Caco-2 (cell line): ENCODE measurements at regions not wholly inside any gene's neighbourhood (a gene's known extent, or its start where the extent isn't known, plus 50 kb on each side); places are given as distances from the start of the nearest gene placed in this dataset.
A peak's percentile ranks its signal among the peaks of the same experiment; 100 is the strongest.

Experiments
- BruUV-seq: library from RNA; stranded (reverse); fragments of 400-500 nt; replicated peaks from 2 replicates; lab custom pipeline; 2021; lab: Mats Ljungman, UMichigan
- CTCF ChIA-PET: fragments of 300-600 bp; sonication (Branson Sonifier 250); formaldehyde crosslinking; loops from one replicate; lab custom pipeline; 2022; ENCODE audit warnings: antibody characterized with exemption; lab: Charles Lee
- POLR2A ChIA-PET: fragments of 300-600 bp; sonication (Branson Sonifier 250); formaldehyde crosslinking; loops from one replicate; lab custom pipeline; 2022; ENCODE audit warnings: antibody characterized with exemption; lab: Charles Lee
- DNase-seq, 2 experiments: peaks; one replicate each; pipeline versions ENCODE4 v3.0.0 to v3.0.0-alpha.2; 2020 to 2022
- H3K27me3 ChIP-seq: replicated peaks from 2 replicates; pipeline ENCODE4 v1.6.0; 2011; ENCODE audit warnings: low read length; ENCODE audit not compliant: control insufficient read depth, insufficient read depth
- H3K36me3 ChIP-seq: 2 replicates; pipeline ENCODE4 v1.5.1; 2011; ENCODE audit warnings: low read length; ENCODE audit not compliant: control insufficient read depth, insufficient read depth
- H3K4me1 ChIP-seq: fragments of 250-450 bp; sonication (Bioruptor Pico); 2 replicates; pipeline ENCODE4 v1.5.1; 2020; ENCODE audit warnings: mild to moderate bottlenecking
- H3K4me3 ChIP-seq: 2 replicates; pipeline ENCODE4 v1.5.1; 2011; ENCODE audit warnings: low read depth, mild to moderate bottlenecking, control low read depth, low read length
- H3K9me3 ChIP-seq: fragments of 250-450 bp; sonication (Bioruptor Pico); 2 replicates; pipeline ENCODE4 v1.5.1; 2020; ENCODE audit warnings: mild to moderate bottlenecking, moderate library complexity
- H3K27ac Mint-ChIP-seq: one replicate; pipeline ENCODE4 v1.8.0; 2022; ENCODE audit warnings: mixed read lengths; ENCODE audit not compliant: unreplicated experiment
- H3K27me3 Mint-ChIP-seq: one replicate; pipeline ENCODE4 v1.8.0; 2022; ENCODE audit warnings: mixed read lengths; ENCODE audit not compliant: insufficient read depth, unreplicated experiment
- H3K36me3 Mint-ChIP-seq: one replicate; pipeline ENCODE4 v1.8.0; 2022; ENCODE audit warnings: mild to moderate bottlenecking, mixed read lengths; ENCODE audit not compliant: insufficient read depth, unreplicated experiment
- H3K4me1 Mint-ChIP-seq: one replicate; pipeline ENCODE4 v1.8.0; 2022; ENCODE audit warnings: low read depth, mixed read lengths; ENCODE audit not compliant: unreplicated experiment
- H3K4me3 Mint-ChIP-seq: one replicate; pipeline ENCODE4 v1.8.0; 2022; ENCODE audit warnings: mild to moderate bottlenecking, moderate library complexity, mixed read lengths; ENCODE audit not compliant: unreplicated experiment
- H3K9me3 Mint-ChIP-seq: one replicate; pipeline ENCODE4 v1.8.0; 2022; ENCODE audit warnings: mixed read lengths; ENCODE audit not compliant: unreplicated experiment
- CTCF ChIP-seq, 2 experiments: fragments of 200-600 bp in 1 of 2; IDR thresholded peaks; 1 replicate in 1 of 2; 2 replicates in 1 of 2; pipeline versions ENCODE4 v1.5.1 to v1.8.0; 2011 to 2022; ENCODE audit warnings: antibody characterized with exemption in 1 of 2, control low read depth in 1 of 2, inconsistent platforms in 1 of 2, low read depth in 1 of 2, low read length in 1 of 2, mild to moderate bottlenecking in 1 of 2, moderate library complexity in 1 of 2; ENCODE audit not compliant: insufficient read depth in 1 of 2, severe bottlenecking in 1 of 2, unreplicated experiment in 1 of 2
- intact Hi-C: fragments of 100-400 bp; cut with micrococcal nuclease; formaldehyde crosslinking; loops from one replicate; pipeline ENCODE4 v1.10.0; 2022; ENCODE audit not compliant: unreplicated experiment

- POLR2A ChIA-PET = interaction anchor here (0.6 kb wide), 1 partner anchor 154 kb away, joined by 3 read pairs; no protein-coding TSS in a partner anchor
- no peaks in the 10 kb centered on the region for H3K9me3 ChIP-seq
- H3K27ac Mint-ChIP-seq = no peak overlapping the region
- no peaks in the 10 kb centered on the region for H3K36me3 Mint-ChIP-seq
- intact Hi-C loops = loop anchor here (1.0 to 5.0 kb wide), 2 partner anchors 157 to 174 kb away; no protein-coding TSS in a partner anchor
- peaks cover 39% of the 10 kb centered on the region for H3K27me3 Mint-ChIP-seq
- no peaks in the 10 kb centered on the region for H3K9me3 Mint-ChIP-seq
- H3K4me1 Mint-ChIP-seq = no peaks in the 10 kb centered on the region
- peak; percentile 46 to 81 for DNase-seq
- BruUV-seq = no TSS peak
- peak; percentile 83 to 90 for TF ChIP-seq CTCF (IDR thresholded peaks at IDR 0.05; ENCODE audit: insufficient read depth in 1 of 2, low read depth in 1 of 2, low read length in 1 of 2, severe bottlenecking in 1 of 2, unreplicated experiment in 1 of 2)
- peaks cover 5% of the 10 kb centered on the region; the same call in 1 of the 2 replicates for H3K27me3 ChIP-seq
- H3K4me3 ChIP-seq = peak overlapping the region; percentile 34
- H3K36me3 ChIP-seq = no peaks in the 10 kb centered on the region
- peak overlapping the region; percentile 61 for H3K4me3 Mint-ChIP-seq
- no peaks in the 10 kb centered on the region for H3K4me1 ChIP-seq
- CTCF ChIA-PET = interaction anchor here (0.6 to 1.5 kb wide), 4 partner anchors 21 to 159 kb away, joined by 3 to 9 read pairs (median 4); no protein-coding TSS in a partner anchor
Measured at GRCh38 chr14:96741151-96741977, 55.8 kb upstream of the VRK1 start.

- peaks cover 27% of the 10 kb centered on the region for H3K27me3 Mint-ChIP-seq
- H3K4me3 Mint-ChIP-seq = no peak overlapping the region
- intact Hi-C loops = loop anchor here (5.0 kb wide), 1 partner anchor 177 kb away; no protein-coding TSS in a partner anchor
- Histone ChIP-seq H3K4me1 (no peaks in the 10 kb centered on the region), H3K9me3 (no peaks in the 10 kb centered on the region), H3K36me3 (no peaks in the 10 kb centered on the region), H3K27me3 (peaks cover 4% of the 10 kb centered on the region; the same call in 1 of the 2 replicates), H3K4me3 (no peak overlapping the region)
- H3K27ac Mint-ChIP-seq = no peak overlapping the region
- no peaks in the 10 kb centered on the region for H3K4me1 Mint-ChIP-seq
- BruUV-seq = no TSS peak
- no peak for DNase-seq
- no peaks in the 10 kb centered on the region for H3K9me3 Mint-ChIP-seq
- ChIA-PET POLR2A (interaction anchor here (0.6 kb wide), 1 partner anchor 40 kb away, joined by 3 read pairs; no protein-coding TSS in a partner anchor), CTCF (no interaction called here)
- no peak for TF ChIP-seq CTCF (IDR thresholded peaks at IDR 0.05; ENCODE audit: insufficient read depth in 1 of 2, low read depth in 1 of 2, low read length in 1 of 2, severe bottlenecking in 1 of 2, unreplicated experiment in 1 of 2)
- H3K36me3 Mint-ChIP-seq = no peaks in the 10 kb centered on the region
Measured at GRCh38 chr14:96744262-96744661, 52.9 kb upstream of the VRK1 start.

DNA sequence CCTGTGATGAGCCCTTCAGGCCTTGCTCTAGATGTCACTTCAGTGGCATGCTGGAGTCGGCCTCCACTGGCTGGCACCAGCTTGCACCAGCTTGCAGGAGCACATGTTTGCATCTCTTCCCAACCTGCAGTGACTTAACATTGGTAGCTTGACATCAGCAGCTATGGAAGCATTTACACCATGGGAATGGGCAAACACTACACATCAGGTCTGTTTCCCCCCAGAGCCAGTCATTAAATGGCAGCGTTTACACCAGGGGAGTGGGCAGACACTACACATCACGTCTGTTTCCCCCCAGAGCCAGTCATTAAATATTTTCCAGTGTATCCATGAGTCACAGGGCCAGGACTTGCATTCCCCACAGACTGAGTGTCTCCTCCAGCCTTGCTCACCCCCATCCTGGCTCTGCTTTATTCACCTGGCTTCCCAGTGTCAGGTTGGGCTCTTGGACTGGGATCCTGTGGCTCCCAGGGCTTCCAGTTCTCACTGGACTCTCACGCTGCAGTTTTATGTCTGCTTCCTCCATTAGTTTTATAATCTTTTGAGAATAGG, 51.6 kb upstream of the VRK1 start:
- no peaks in the 10 kb centered on the region for H3K9me3 Mint-ChIP-seq
- H3K36me3 Mint-ChIP-seq = no peaks in the 10 kb centered on the region
- H3K4me3 ChIP-seq = no peak overlapping the region
- BruUV-seq = no TSS peak
- H3K27me3 Mint-ChIP-seq = peaks cover 24% of the 10 kb centered on the region
- no peaks in the 10 kb centered on the region for H3K4me1 ChIP-seq
- peaks cover 4% of the 10 kb centered on the region; the same call in 1 of the 2 replicates for H3K27me3 ChIP-seq
- H3K9me3 ChIP-seq = no peaks in the 10 kb centered on the region
- intact Hi-C loops = no loop called here
- ChIA-PET CTCF (no interaction called here), POLR2A (no interaction called here)
- H3K27ac Mint-ChIP-seq = no peak overlapping the region
- no peaks in the 10 kb centered on the region for H3K36me3 ChIP-seq
- no peaks in the 10 kb centered on the region for H3K4me1 Mint-ChIP-seq
- H3K4me3 Mint-ChIP-seq = no peak overlapping the region
- no peak for TF ChIP-seq CTCF (IDR thresholded peaks at IDR 0.05; ENCODE audit: insufficient read depth in 1 of 2, low read depth in 1 of 2, low read length in 1 of 2, severe bottlenecking in 1 of 2, unreplicated experiment in 1 of 2)
- no peak for DNase-seq
